Mesothelial cell of epicardium (in vitro differentiated cells): ENCODE measurements at regions not wholly inside any gene's neighbourhood (a gene's known extent, or its start where the extent isn't known, plus 50 kb on each side); places are given as distances from the start of the nearest gene placed in this dataset.

Experiments
- DNase-seq, 2 experiments: peaks; one replicate each; pipeline ENCODE4 v3.0.0; 2021; ENCODE audit warnings: low spot score in 2 of 2; ENCODE audit not compliant: unreplicated experiment in 2 of 2
- H3K27ac Mint-ChIP-seq: 2 replicates; pipeline ENCODE4 v1.8.0; 2021; ENCODE audit warnings: mixed read lengths
- H3K27me3 Mint-ChIP-seq: 2 replicates; pipeline ENCODE4 v1.8.0; 2021; ENCODE audit warnings: low read depth, mixed read lengths
- H3K36me3 Mint-ChIP-seq: 2 replicates; pipeline ENCODE4 v1.8.0; 2021; ENCODE audit warnings: mixed read lengths
- H3K4me1 Mint-ChIP-seq: 2 replicates; pipeline ENCODE4 v1.8.0; 2021; ENCODE audit warnings: mixed read lengths
- H3K4me3 Mint-ChIP-seq: 2 replicates; pipeline ENCODE4 v1.8.0; 2021; ENCODE audit warnings: mild to moderate bottlenecking, moderate library complexity, mixed read lengths
- H3K9me3 Mint-ChIP-seq: 2 replicates; pipeline ENCODE4 v1.8.0; 2021; ENCODE audit warnings: mixed read lengths
- TF ChIP-seq, protein P1 (sequence below): fragments of 200-600 bp; sonication (generic); IDR thresholded peaks from one replicate; pipeline ENCODE4 v1.5.0; 2021; ENCODE audit warnings: antibody characterized with exemption; ENCODE audit not compliant: unreplicated experiment

DNA sequence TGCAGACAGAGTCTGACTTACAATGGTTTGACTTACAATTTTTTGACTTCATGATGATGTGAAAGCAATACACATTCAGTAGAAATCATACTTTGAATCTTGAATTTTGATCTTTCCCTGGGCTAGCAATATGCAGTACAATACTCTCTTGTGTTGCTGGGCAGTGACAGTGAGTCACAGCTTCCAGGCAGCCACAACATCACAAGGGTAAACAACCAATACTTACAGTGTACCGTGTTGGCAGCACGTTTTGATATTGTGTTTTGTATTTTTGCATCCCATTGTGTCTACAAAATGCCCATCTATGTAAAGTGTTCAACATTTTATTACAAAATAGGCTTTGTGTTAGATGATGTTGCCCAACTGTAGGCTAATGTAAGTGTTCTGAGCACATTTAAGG, 150.9 kb downstream of the NTMT2 start:
- DNase-seq = no peak
- H3K36me3 Mint-ChIP-seq = no peaks in the 10 kb centered on the region
- peaks cover 4% of the 10 kb centered on the region for H3K9me3 Mint-ChIP-seq
- H3K4me1 Mint-ChIP-seq = no peaks in the 10 kb centered on the region
- H3K27me3 Mint-ChIP-seq = no peaks in the 10 kb centered on the region
- H3K4me3 Mint-ChIP-seq = no peak overlapping the region
- H3K27ac Mint-ChIP-seq = no peak overlapping the region
- TF ChIP-seq, protein P1, sequence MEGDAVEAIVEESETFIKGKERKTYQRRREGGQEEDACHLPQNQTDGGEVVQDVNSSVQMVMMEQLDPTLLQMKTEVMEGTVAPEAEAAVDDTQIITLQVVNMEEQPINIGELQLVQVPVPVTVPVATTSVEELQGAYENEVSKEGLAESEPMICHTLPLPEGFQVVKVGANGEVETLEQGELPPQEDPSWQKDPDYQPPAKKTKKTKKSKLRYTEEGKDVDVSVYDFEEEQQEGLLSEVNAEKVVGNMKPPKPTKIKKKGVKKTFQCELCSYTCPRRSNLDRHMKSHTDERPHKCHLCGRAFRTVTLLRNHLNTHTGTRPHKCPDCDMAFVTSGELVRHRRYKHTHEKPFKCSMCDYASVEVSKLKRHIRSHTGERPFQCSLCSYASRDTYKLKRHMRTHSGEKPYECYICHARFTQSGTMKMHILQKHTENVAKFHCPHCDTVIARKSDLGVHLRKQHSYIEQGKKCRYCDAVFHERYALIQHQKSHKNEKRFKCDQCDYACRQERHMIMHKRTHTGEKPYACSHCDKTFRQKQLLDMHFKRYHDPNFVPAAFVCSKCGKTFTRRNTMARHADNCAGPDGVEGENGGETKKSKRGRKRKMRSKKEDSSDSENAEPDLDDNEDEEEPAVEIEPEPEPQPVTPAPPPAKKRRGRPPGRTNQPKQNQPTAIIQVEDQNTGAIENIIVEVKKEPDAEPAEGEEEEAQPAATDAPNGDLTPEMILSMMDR = no peak

DNA sequence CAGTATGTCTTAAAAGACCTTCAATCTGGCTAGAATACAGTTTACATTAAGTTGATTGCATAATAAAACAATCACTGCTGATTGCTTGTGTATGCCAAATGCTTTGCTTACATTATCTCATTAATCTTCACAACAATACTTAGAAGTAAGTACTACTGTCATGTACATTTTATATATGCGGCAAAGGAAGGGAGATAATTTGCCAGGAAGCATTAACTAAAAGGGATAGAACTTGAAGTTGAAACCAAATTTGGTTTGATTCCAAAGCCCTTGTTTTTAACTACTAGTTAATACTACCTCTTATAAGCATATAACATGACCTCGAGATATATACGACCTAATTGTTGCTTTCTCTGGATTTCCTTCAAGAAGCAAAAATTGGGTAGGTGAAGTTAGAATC, 155.8 kb downstream of the NTMT2 start:
- TF ChIP-seq, protein P1 = no peak
- no peaks in the 10 kb centered on the region for H3K27me3 Mint-ChIP-seq
- H3K4me3 Mint-ChIP-seq = no peak overlapping the region
- no peaks in the 10 kb centered on the region for H3K36me3 Mint-ChIP-seq
- DNase-seq = no peak
- H3K9me3 Mint-ChIP-seq = peaks cover 3% of the 10 kb centered on the region
- H3K27ac Mint-ChIP-seq = no peak overlapping the region
- no peaks in the 10 kb centered on the region for H3K4me1 Mint-ChIP-seq

DNA sequence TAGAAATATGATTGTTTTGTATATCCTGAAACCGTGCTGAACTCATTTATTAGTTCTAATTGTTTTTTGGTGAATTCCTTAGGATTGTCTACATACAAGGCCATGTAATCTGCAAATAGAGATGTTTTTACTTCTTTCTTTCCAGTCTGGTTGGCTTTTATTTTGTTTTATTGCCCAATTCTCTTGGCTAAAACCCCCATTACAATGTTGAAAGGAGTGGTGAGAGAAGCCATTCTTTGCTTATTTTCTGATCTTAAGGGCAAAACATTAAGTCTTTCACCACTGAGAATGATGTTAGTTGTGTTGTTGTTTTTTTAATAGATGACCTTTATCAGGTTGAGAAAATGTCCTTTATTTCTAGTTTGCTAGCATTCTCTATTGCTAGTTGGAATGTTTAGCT, 157.3 kb downstream of the NTMT2 start:
- H3K36me3 Mint-ChIP-seq = no peaks in the 10 kb centered on the region
- TF ChIP-seq, protein P1 = no peak
- H3K27ac Mint-ChIP-seq = no peak overlapping the region
- H3K4me3 Mint-ChIP-seq = no peak overlapping the region
- no peaks in the 10 kb centered on the region for H3K9me3 Mint-ChIP-seq
- peaks cover 2% of the 10 kb centered on the region for H3K4me1 Mint-ChIP-seq
- no peaks in the 10 kb centered on the region for H3K27me3 Mint-ChIP-seq
- DNase-seq = no peak

DNA sequence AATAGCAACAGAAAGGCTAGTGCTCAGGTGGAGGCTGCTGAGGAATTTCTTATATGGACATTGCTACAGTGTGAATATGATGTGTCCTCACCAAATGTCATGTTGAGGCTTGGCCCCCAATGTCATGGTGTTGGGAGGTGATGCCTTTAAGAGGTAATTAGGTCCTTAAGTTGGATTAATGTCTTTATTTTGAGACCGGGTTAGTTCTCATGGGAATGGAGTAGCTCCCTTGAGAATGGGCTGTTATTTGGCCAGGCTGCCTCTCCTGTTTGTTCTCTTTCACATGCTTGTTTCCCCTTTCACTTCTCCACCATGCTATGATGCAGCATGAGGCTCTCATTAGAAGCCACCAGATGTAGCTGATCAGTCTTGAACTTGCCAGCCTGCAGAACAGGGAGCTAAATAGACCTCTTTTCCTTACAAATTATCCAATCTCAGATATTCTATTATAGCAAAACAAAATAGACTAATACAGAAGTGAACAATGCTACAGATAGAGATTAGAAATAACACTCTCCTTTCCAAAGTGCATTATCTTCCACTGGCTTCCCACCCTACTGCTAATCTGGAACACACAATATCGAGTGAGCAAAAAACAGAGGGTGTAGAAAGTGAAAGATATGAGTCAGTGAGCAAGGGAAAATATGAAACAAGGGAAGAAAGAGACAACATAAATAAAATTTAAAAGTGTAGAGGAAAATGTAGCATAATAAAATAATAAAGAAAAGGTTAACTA, 160.2 kb downstream of the NTMT2 start:
- Mint-ChIP-seq H3K27me3 (no peaks in the 10 kb centered on the region), H3K36me3 (no peaks in the 10 kb centered on the region), H3K9me3 (no peaks in the 10 kb centered on the region), H3K4me1 (peaks cover 10% of the 10 kb centered on the region), H3K27ac (no peak overlapping the region), H3K4me3 (no peak overlapping the region)
- TF ChIP-seq, protein P1 = no peak
- DNase-seq = no peak

DNA sequence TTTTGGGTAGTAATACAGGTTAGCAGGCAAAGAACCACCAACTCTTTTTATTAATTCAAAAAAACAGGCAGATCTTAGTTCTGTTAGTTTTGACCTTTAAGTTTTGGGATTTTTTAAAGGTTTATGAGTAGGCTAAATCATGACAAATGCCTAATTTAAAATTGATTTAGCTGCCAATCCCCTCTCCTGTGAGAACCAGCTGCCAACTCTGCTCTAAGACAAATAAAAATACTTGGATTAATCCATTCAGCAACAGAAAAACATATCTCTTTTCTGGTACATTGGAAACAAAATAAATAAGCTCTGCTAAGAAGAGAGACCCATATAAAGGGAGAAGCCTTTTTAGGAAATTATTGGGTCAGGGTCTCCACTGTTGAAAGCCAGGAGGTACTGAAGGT, 160.8 kb downstream of the NTMT2 start:
- Mint-ChIP-seq H3K27me3 (no peaks in the 10 kb centered on the region), H3K4me3 (no peak overlapping the region), H3K36me3 (no peaks in the 10 kb centered on the region), H3K9me3 (no peaks in the 10 kb centered on the region), H3K4me1 (peaks cover 10% of the 10 kb centered on the region), H3K27ac (no peak overlapping the region)
- DNase-seq = no peak
- TF ChIP-seq, protein P1 = no peak
